HG03520 (cell line): ENCODE measurements at regions not wholly inside any gene's neighbourhood (a gene's known extent, or its start where the extent isn't known, plus 50 kb on each side); places are given as distances from the start of the nearest gene placed in this dataset.
"Not testable (repeated sequence)": the region's sequence is repeated elsewhere in the genome, so short reads cannot be mapped to it uniquely, and the experiment has no call there.

Experiments
- ATAC-seq: cut with Tn5 transposase; IDR thresholded peaks from one replicate; pipeline ENCODE4 v1.9.1; 2021; ENCODE audit warnings: mild to moderate bottlenecking, moderate library complexity; ENCODE audit not compliant: unreplicated experiment

- ATAC-seq: no peak
Measured at GRCh38 chrX:140447150-140447549, 57.7 kb downstream of the SOX3 start.

- ATAC-seq: no peak
Measured at GRCh38 chrX:140440876-140441275, 64.0 kb downstream of the SOX3 start.

GRCh38 chrX:140439476-140439875 is 65.4 kb downstream of the SOX3 start:
- ATAC-seq: no peak

- no peak for ATAC-seq
Measured at GRCh38 chrX:140434347-140434746, 70.5 kb downstream of the SOX3 start.

- no peak for ATAC-seq
Measured at GRCh38 chrX:140433582-140433981, 71.3 kb downstream of the SOX3 start.

- ATAC-seq: no peak
Measured at GRCh38 chrX:140432346-140433175, 72.3 kb downstream of the SOX3 start.

GRCh38 chrX:140431521-140431920 is 73.3 kb downstream of the SOX3 start:
- no peak for ATAC-seq

- no peak for ATAC-seq
Measured at GRCh38 chrX:140425712-140426395, 79.0 kb downstream of the SOX3 start.

- ATAC-seq: no peak
Measured at GRCh38 chrX:140422501-140422900, 82.4 kb downstream of the SOX3 start.

- ATAC-seq: not testable (repeated sequence)
Measured at GRCh38 chrX:140402131-140402530, 102.7 kb downstream of the SOX3 start.

GRCh38 chrX:140396326-140396725 is 108.5 kb downstream of the SOX3 start:
- not testable (repeated sequence) for ATAC-seq

- ATAC-seq: no peak
Measured at GRCh38 chrX:140393507-140393906, 111.4 kb downstream of the SOX3 start.

- no peak for ATAC-seq
Measured at GRCh38 chrX:140391313-140391712, 113.6 kb downstream of the SOX3 start.

- ATAC-seq: no peak
Measured at GRCh38 chrX:140389331-140389730, 115.5 kb downstream of the SOX3 start.

- ATAC-seq: no peak
Measured at GRCh38 chrX:140362861-140363260, 142.0 kb downstream of the SOX3 start.

- ATAC-seq: no peak
Measured at GRCh38 chrX:140360924-140361323, 143.9 kb downstream of the SOX3 start.

- no peak for ATAC-seq
Measured at GRCh38 chrX:140360284-140360683, 144.6 kb downstream of the SOX3 start.

- ATAC-seq: no peak
Measured at GRCh38 chrX:140355922-140356321, 148.9 kb downstream of the SOX3 start.

GRCh38 chrX:140355429-140355828 is 149.4 kb downstream of the SOX3 start:
- ATAC-seq: no peak

GRCh38 chrX:140354431-140355120 is 150.3 kb downstream of the SOX3 start:
- ATAC-seq: no peak

- ATAC-seq: no peak
Measured at GRCh38 chrX:140346729-140347128, 158.1 kb downstream of the SOX3 start.
